Adrenal gland (tissue), 9 donors: ENCODE measurements at regions not wholly inside any gene's neighbourhood (a gene's known extent, or its start where the extent isn't known, plus 50 kb on each side); places are given as distances from the start of the nearest gene placed in this dataset.

Experiments
- DNase-seq, 7 donors: peaks; one replicate each; pipeline ENCODE4 v3.0.0-alpha.2; 2019 to 2020
- H3K27ac ChIP-seq, 5 donors: fragments of 200-600 bp; sonication (generic) in 4 of 5; 1 replicate in 3 of 5; 2 replicates in 2 of 5; pipeline versions ENCODE4 v1.5.1 to v1.8.0; 2016 to 2020; ENCODE audit warnings: mild to moderate bottlenecking in 1 of 5
- H3K27me3 ChIP-seq: fragments of 200-600 bp; 2 replicates; pipeline ENCODE4 v1.8.0; 2021
- H3K36me3 ChIP-seq, 2 donors: fragments of 200-600 bp; replicated peaks in 1 of 2; 1 replicate in 1 of 2; 2 replicates in 1 of 2; pipeline versions ENCODE4 v1.5.1 to v1.8.0; 2018 to 2022
- H3K4me1 ChIP-seq, 2 donors: fragments of 200-600 bp; replicated peaks in 1 of 2; 1 replicate in 1 of 2; 2 replicates in 1 of 2; pipeline versions ENCODE4 v1.5.1 to v1.8.0; 2018 to 2021
- H3K4me3 ChIP-seq, 4 donors: fragments of 200-600 bp; sonication (generic) in 3 of 4; one replicate each; pipeline ENCODE4 v1.5.1; 2016 to 2018
- H3K9me3 ChIP-seq, 3 donors: fragments of 200-600 bp; sonication (generic) in 1 of 3; replicated peaks in 1 of 3; 1 replicate in 2 of 3; 2 replicates in 1 of 3; pipeline versions ENCODE4 v1.5.1 to v1.8.0; 2016 to 2021
- CTCF ChIP-seq, 6 experiments: fragments of 450-650 bp in 4 of 6; fragments of 200-600 bp in 2 of 6; sonication (generic) in 1 of 6; IDR thresholded peaks; 1 replicate in 5 of 6; 2 replicates in 1 of 6; pipeline versions ENCODE4 v1.5.1 to v1.8.0; 2016 to 2021; ENCODE audit warnings: antibody characterized with exemption in 6 of 6, mild to moderate bottlenecking in 2 of 6, moderate library complexity in 1 of 6
- POLR2A ChIP-seq, 2 donors: fragments of 450-650 bp; IDR thresholded peaks; one replicate each; pipeline ENCODE4 v1.6.1; 2017; ENCODE audit warnings: antibody characterized with exemption in 2 of 2, mild to moderate bottlenecking in 2 of 2, moderate library complexity in 1 of 2
- WGBS, 4 donors: extraction: QIAGEN DNeasy Blood & Tissue Kit in 2 of 4; methylation state at CpG; one replicate each; pipeline versions ENCODE4 v1.1.5 to v1.1.7; 2013 to 2017; 5-methylcytosine and 5-hydroxymethylcytosine counted together
- intact Hi-C, 2 donors: fragments of 100-400 bp; cut with DNase I; formaldehyde crosslinking; loops; one replicate each; pipeline versions ENCODE4 v1.14.1 to v1.15.0; 2022 to 2023
- donor health status: healthy with polysubstance abuse.
- donor health status: Bipolar disorder and iron deficiency.
- donor health status: DM: yes; HTN: yes; CAD: no.
- donor health status: DM: no; HTN: no; CAD: no.
- donor health status: DM: no; HTN: no; CAD: no.

GRCh38 chr6:170186006-170186935 lies 104.6 kb downstream of the DLL1 start:
- Histone ChIP-seq H3K27ac (no peak overlapping the region), H3K9me3 (no peaks in the 10 kb centered on the region), H3K36me3 (no peaks in the 10 kb centered on the region), H3K27me3 (peaks cover 3% of the 10 kb centered on the region), H3K4me1 (no peaks in the 10 kb centered on the region), H3K4me3 (no peak overlapping the region)
- 60 to 80% (median 75%) methylated on average over 13 to 30 of the region's 30 CpGs for WGBS, 4 donors
- no peak for TF ChIP-seq CTCF (IDR thresholded peaks at IDR 0.05)
- no peak for TF ChIP-seq POLR2A (IDR thresholded peaks at IDR 0.05)
- peak in 1 of 7 donors; percentile 9 for DNase-seq
- intact Hi-C loops, result no loop called here

GRCh38 chr6:170185175-170185978 lies 105.5 kb downstream of the DLL1 start:
- peaks cover 3% of the 10 kb centered on the region for H3K27me3 ChIP-seq
- WGBS, 4 donors, result 85 to 87% (median 86%) methylated on average over 27 to 29 of the region's 29 CpGs
- DNase-seq, result peak in 2 of 7 donors; percentile 3 to 20

GRCh38 chr6:170184316-170184715 lies 106.6 kb downstream of the DLL1 start:
- no peak overlapping the region for H3K4me3 ChIP-seq
- no peak overlapping the region for H3K27ac ChIP-seq
- TF ChIP-seq POLR2A (IDR thresholded peaks at IDR 0.05), result no peak
- TF ChIP-seq CTCF (IDR thresholded peaks at IDR 0.05), result no peak
- no peaks in the 10 kb centered on the region for H3K4me1 ChIP-seq
- intact Hi-C loops, result no loop called here
- peak in 1 of 7 donors; percentile 6 for DNase-seq
- H3K36me3 ChIP-seq, result no peaks in the 10 kb centered on the region
- no peaks in the 10 kb centered on the region for H3K9me3 ChIP-seq
- peaks cover 3% of the 10 kb centered on the region for H3K27me3 ChIP-seq
- 78 to 82% (median 80%) methylated on average over 5 of the region's 5 CpGs; no CpG with 5 or more reads in 1 of the 4 donors for WGBS, 4 donors

More at GRCh38 chr6:170185175-170185978, 105.5 kb downstream of the DLL1 start:
- no peak overlapping the region for H3K4me3 ChIP-seq
- TF ChIP-seq CTCF (IDR thresholded peaks at IDR 0.05) (no peak), POLR2A (IDR thresholded peaks at IDR 0.05) (no peak)
- intact Hi-C loops, result no loop called here
- no peaks in the 10 kb centered on the region for H3K9me3 ChIP-seq
- H3K27ac ChIP-seq, result no peak overlapping the region
- H3K4me1 ChIP-seq, result no peaks in the 10 kb centered on the region
- no peaks in the 10 kb centered on the region for H3K36me3 ChIP-seq

GRCh38 chr6:170183521-170183920 lies 107.4 kb downstream of the DLL1 start:
- Histone ChIP-seq H3K27me3 (peaks cover 3% of the 10 kb centered on the region), H3K9me3 (no peaks in the 10 kb centered on the region), H3K27ac (no peak overlapping the region), H3K36me3 (no peaks in the 10 kb centered on the region), H3K4me3 (no peak overlapping the region), H3K4me1 (no peaks in the 10 kb centered on the region)
- intact Hi-C loops, result no loop called here
- DNase-seq, result no peak
- TF ChIP-seq POLR2A (IDR thresholded peaks at IDR 0.05) (no peak), CTCF (IDR thresholded peaks at IDR 0.05) (no peak)
